CD4-positive, alpha-beta T cell treated with Interferon alpha-2 for 1 hour (primary cell): ENCODE measurements at regions not wholly inside any gene's neighbourhood (a gene's known extent, or its start where the extent isn't known, plus 50 kb on each side); places are given as distances from the start of the nearest gene placed in this dataset.

Source experiments
- DNase-seq, 2 donors: peaks; one replicate each; pipeline ENCODE4 v3.0.0-alpha.2; 2020 to 2022

- no peak for DNase-seq
Observed at GRCh38 chr5:34511481-34511880, 144.6 kb upstream of the RAI14 start.

- DNase-seq, result no peak
Observed at GRCh38 chr5:34511915-34512314, 144.2 kb upstream of the RAI14 start.

DNA sequence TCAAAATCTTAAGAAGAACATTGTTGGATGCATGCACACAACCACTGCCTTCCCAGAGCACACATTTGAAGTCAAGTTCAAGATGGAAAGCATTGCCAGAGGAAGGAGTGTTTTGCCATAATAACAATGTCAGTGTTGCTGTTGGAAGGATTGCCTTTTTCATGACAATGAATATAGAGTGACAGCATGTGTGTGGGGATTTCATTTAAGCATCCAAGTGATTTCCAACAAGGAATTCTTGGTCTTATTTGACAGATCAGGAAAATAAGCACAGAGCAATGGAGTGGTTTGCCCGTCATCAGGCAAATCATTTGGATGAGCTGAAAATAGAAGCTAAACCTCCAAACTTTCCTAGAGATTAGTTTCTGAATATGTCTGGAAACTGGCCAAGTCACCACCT is 140.0 kb upstream of the RAI14 start:
- DNase-seq, result no peak

DNA sequence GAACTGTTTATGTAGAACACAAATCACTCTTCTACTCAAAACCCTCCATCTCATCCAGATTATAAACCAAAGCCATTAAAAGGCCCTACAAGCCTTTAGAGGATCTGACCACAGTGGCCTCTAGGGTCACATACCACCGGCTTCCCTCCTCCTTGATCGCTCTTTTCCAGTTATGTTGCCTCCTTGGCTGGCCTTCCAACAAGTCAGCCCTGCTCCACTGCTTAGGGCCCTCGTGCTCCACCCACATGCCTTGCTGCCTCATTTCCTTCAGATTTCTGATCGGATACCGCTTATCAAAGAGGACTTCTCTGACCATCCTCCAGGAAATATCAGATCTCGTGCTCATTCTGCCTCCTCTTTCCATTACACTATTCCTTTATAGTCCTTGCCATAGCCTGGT is 139.4 kb upstream of the RAI14 start:
- DNase-seq, result no peak

DNA sequence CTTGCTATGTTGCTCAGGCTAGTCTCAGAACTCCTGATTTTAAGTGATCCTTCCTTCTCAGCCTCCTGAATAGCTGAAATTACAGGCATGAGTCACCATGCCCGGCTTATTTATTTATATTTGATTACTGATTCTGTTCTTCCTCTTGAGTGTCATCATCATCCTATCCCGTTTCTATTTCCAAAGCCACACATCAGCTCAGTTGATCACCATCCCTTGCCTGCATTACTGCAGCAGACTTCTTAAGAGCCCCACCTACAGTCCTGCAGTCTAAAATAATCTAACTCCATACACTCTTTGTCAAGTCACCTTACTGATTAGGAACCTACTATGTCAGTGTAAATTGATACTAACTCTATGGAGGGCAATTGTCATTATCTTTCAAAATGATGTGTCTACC is 138.9 kb upstream of the RAI14 start:
- DNase-seq, result no peak

DNA sequence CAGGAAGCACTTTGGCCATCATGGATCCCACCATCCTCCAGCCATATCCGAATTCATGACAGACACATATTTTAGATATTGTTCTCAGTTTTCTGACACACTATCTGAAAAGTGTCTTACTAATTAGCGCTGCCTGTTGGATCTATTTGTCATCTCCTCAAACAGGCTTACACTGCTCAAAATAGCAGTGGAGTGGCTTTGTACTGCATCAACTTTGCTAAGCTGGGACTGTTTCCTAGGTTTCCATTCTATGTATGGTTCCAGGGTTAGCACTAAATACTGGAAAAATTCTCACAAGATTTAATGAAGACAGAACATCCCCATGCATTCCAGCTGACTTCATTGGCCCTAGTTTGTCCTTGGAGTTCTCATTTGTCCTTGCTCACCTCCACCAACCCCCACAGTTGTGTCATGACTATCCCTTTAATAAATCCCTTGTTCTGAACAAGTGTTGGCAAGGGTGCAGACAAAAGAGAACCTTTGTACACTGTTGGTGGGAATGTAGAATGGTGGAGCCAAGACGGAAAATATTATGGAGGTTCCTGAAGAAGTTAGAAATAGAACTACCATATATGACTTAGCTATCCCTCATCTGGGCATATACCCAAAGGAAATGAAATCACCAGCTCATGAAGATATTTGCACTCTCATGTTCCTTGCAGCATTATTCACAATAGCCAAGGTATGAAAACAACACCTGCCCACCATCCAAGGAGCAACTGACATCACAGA is 136.5 kb upstream of the RAI14 start:
- no peak for DNase-seq

DNA sequence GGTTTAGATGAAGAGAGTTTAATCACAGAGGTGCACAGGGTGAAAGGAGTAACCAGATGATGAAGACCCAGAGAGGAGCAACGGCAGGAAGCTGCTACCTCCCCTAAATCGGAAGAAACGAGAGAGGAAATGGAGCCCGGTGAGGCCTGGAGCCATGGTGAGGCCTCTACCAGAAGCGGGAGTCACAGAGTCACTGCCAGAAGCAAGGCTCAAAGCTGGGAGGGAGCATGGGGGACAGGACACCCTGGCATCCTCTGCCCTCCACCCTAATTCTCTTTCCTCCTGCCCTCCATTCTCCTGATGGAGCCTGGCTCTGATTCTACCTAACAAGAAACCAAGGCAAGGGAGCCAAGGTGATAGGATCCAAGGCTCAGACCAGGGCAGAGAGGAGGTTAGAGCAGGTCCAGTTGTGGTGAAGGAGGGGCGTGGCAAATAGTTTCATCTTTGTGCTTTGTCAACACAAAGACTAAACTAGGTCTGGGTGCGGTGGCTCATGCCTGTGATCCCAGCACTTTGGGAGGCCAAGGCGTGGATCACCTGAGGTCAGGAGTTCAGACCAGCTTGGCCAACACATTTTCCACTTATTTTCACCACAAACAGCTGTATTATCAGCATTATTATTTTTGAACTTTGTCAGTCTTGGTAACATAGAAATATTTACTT is 134.4 kb upstream of the RAI14 start:
- DNase-seq, result no peak

DNA sequence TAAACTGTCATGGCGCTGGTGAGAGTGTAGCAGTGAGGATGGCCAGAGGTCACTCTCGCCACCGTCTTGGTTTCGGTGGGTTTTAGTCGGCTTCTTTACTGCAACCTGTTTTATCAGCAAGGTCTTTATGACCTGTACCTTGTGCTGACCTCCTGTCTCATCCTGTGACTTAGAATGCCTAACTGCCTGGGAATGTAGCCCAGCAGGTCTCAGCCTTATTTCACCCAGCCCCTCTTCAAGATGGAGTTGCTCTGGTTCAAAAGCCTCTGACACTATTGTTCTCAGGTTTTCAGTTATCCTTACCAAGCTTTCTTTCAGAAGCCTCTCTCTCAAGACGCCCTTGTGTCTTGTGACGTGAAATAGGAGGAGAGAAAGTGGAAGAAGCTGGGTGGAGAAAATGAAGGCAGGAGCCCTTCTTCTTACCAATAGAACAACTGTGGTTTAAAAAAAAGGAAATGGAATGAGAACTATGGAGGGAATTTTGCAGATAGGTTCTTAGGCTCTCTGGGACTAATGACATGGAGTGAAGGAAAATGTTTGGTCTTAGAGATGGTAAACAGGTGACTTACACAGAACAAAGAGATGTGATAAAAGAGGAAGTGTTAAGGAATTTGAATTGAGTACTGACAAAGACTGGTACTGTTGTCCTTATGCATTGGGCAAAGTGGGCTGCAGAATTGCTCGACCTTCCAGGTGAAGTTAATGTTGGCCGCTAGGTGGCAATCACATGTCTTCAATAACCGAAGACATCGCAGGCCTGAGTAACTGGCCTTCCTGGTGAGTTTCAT is 133.3 kb upstream of the RAI14 start:
- peak; percentile 50 to 56 for DNase-seq

GRCh38 chr5:34523387-34523726 is 132.8 kb upstream of the RAI14 start:
- DNase-seq, result no peak

DNA sequence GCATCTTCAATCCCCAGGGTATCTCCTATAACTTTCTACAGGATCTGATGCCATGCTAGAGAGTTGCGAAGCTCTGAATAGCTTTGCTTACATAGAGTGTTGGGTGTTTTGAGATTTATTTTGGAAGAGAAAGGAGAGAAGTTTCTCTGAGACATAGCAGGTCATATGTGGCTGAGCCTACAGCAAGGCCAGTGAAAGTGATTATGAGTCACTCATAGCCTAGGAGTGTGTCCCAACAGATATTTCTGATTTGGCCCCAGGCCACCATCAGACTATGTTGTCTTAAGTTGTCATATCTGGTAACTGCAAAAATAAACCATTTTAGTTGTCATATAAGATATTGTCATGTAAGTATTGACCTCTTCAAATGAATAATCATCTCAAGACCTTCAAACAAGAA is 132.0 kb upstream of the RAI14 start:
- DNase-seq, result no peak

DNA sequence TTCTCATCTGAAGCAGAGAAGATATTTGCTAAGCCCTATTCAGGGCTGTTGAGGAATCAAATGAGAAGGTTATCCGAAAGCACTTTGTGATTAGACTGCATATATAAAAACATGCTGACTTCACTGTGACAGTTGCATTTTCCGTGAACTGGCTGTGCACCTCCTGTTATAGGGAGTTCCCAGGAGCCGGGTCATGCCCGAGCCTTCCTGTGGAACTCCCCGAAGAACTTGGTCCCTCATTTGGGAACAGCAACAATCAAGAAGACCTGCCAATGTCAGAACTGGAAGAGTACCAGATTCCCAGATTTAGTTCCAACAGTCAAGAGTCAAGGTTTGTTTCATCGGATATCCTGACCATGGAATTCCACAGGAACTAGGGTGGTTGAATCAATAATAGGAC is 130.4 kb upstream of the RAI14 start:
- no peak for DNase-seq

DNA sequence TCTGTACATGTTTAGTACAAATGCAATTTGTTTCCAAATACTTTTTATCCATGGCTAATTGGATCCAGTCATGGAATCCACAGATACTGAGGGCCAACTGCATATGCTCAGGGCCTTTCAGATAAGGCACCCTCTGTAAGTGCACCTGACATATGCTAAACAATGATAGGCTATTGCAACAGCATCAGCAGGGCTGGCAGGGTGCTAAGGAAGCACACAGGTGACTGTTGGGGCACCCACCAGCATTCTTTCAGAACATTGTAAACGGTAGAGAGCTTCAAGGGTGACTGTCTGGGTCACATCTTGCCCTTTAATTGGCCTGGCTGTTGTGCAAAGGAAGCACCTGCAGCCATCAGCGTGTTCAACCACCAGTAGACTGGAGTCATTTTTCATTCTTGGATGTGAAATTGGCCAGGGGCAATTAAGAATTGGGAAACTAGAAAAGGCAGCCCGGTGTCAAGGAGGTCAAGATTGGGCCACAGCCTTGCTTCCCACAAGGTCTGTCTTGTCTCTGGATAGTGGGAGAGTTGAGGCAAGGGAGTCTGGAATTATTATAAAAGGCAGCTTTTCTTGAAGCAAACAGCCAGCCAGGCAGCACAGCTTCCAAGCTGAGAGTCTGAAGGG is 129.3 kb upstream of the RAI14 start:
- no peak for DNase-seq

DNA sequence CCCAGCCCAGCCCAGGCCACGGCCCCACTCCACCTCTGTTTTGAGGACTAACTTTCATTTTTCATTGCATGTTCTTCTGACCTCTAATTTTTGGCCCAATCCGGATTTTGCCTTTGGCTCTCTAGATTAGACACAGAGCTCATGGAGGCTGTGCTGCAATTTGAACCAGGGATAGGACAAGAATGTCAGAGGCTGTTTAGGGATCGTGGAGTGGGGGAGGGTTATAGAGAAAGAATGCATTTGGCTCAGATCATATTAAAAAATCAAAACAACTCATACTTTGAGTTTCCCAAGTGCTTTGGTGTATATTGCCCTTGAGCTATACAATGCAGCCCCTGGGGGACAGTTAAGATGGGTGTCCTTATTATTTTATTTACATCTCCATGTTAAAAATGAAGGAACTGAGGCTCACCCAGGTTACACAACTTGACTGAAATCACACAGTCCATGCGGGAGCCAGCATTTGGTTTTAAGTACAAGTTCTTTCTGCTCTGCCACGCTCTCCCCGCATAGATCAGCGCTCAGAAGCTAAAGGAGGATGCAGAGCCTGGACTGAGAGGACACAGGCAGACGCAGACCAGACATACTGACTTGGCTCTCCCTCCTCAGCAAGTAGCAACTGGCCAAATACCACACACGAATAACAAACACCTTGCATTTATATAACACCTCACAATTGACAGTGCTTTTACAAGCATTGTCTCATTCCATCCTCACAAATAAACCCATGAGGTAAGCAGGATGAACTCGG is 126.4 kb upstream of the RAI14 start:
- no peak for DNase-seq

DNA sequence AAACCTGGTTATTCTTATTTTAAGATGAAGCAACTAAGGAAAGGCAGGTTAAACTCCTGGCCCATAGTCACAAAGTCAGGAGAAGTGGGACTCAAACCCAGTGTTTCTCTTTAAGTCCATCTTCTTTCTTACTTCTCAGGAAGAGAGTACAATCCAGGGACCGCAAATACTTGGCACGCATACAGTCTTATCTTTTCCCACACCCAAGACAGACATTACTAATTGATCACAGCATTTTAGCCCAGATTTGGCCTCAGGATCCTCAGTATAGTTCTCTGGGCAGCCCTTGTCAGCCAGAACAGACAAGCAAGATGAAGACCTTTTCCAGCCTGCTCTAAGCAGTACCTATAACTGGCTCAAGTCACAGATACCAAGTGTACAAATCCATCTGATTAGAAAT is 125.5 kb upstream of the RAI14 start:
- no peak for DNase-seq

DNA sequence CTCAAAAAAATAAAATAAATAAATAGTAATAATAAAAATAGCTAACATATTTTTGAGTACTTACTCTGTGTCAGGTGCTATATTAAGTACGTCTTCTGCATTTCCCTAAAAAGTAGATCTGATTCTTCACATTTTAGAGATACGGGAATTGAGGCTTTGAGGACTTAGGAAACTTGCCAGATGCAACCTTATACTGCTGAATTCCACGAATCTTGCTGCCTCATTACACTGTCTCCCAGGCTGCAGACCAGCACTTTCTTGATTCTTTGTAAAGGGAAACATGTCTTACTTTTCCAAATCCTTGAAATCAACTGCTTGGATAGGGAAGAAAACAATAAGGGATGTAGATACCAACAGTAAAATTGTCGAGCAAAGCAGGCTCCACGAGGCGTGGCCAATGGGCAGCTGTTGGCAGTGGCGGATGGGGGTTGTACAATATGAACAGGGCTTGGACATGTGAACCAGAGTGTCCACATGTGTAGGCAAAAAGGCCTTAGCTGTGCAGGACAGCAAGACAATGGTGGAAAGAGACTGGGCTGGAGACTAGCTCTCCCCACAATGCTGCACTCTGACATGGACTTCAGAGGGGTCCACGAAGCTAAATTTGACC is 124.3 kb upstream of the RAI14 start:
- DNase-seq, result no peak

DNA sequence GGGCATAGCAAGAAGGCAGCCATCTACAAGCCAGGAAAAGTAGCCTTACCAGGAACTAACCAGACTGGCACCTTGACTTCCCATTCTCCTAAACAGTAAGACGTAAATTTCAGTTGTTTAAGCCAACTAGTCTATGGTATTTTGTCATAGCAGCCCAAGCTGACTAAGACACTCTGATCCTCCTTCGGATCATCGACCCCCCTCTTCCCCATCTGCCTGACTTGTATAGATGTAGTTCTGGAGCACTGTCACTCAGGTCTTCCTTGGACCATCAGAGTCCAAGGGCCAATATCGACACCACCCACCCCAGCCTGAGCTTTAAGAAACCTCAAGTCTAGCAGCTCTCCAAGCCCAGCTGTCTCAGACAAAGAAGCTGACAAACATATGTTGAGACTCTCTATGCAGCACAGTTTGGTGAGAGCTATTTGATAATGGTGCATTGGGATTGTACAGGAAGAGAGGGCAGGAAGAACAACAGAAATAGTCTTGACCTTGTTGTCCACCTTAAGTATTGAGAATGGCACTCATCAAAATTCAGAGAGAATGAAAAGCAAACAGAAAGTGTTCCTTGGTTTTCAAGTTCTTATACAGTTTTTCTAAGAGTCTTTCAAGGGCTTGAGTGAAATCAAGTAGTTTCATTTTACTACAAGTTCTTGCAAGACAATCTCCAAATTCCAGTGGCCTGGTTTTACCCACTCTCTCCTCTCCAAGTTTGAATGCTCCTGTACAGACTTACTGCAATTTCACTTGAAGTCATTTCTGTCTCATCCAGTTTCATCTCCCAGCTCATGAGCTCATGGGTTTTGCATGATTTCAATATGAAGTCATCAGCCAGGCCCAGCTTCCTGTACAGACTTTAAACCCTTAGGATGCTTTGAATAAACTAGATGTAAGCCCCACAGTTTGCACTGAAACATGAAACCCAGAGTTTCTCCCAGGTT is 122.3 kb upstream of the RAI14 start:
- DNase-seq, result no peak

DNA sequence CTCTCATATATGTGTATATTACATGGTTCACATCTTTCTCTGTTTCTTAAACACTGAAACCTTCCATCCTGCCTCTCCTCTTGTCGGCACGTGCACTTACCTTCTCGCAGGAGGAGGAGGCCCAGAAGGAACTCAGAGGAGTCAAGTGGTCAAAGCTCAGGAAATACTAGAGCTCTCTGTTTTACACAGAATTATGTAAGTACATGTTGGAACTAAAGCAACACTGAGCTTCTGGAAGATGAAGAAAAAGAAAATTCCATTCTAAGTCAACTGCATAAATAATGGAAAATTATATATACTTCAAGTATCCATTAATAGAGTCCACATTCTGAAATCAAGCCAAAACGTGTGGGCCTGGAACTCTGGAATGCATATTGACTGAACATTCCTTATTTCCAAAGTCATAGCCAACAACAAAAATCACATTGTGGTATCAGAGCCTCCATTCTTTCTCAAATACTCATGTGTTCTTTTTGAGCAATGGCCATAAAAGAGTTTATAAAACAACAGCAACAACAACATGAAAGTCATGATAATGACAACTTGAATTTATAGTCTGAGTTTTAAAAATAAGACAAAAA is 121.5 kb upstream of the RAI14 start:
- DNase-seq, result no peak

DNA sequence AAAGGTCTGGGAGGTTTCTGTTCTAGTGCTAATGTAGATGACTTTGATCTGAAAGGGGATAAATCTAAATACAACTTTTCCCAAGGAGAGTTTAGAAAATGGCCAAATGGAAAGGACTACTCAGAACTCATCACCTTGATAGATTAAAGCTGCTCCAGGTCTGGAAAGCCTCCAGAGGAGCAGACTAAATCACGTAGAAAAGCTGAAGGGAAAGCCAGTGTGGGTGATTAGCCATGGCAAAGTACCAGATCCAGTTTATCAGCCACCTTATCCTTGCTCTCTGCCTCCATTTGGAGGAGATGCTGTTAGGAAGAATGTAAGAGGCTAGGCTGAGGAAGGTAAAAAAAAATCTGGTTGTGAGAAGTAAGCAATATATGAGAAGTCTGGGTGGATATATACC is 120.7 kb upstream of the RAI14 start:
- no peak for DNase-seq

DNA sequence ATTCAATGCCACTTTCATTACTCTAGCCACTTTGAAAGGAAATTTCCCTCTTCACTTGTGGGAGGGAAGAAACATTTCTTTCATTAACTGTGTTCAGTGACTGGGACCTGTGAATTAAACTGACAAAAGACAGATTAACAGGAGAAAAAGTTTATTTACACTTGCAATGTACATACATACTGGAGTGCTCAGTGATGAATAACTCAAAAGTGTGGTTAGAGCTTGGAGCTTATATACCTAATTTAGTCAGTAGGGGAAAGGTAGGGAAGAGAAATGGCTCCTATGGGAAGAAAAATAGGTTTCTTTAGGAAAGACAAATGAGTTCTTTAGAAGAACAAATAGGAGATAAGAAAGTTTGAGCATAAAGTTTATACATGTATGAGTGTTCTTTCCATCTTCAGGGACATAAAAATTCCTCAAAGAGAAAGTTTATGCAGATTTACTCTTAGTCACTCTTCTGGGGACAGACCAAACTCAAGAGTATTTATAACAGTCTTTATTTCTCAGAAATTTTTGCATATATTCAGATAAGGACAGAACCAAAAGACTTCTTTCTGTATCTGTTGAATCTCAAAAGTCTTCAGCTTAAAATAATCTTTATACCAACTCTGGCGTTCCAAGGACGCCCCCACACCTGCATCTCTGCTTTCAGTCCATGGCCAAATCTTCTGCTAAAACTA is 120.0 kb upstream of the RAI14 start:
- no peak for DNase-seq

GRCh38 chr5:34536699-34537098 is 119.4 kb upstream of the RAI14 start:
- DNase-seq, result no peak
